ENCODE measurements at regions not wholly inside any gene's neighbourhood (a gene's known extent, or its start where the extent isn't known, plus 50 kb on each side); places are given as distances from the start of the nearest gene placed in this dataset.

DNA sequence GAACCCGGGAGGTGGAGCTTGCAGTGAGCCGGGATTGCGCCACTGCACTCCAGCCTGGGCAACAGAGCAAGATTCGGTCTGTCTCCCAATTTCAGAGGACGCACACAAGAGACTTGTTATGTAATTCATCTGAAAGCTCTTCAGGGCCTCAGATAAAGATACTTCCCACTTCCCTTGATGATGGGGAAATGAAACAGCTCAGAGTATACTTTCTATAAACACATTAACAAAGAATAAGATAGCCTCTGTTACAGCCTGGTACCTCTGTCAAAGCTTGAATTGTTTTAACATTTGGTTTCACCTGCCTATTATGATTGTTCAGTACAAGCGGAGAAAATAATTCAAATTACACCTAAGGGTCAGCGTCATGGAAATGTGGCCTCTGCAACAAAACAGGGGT lies 622.9 kb upstream of the ADGRL4 start:
- no peak for DNase-seq (ENCODE audit: low spot score)

DNA sequence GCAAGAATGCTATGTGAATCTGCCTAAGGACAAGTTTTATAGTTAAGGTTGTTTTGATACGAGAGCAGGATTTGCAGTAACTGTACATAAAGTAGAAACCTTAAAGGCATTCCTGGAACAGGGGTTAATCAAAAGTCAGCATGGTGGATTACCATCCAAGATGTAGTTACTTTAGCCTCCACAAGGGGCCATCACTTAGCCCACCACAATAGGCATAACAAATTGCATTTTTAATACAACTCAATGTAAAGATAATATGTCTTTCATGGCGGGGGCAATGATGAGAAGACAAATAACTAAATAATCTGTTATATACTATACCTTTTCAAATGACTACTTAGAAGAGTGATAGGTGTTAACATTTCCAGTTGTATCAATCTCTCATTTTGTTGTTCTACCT lies 611.2 kb upstream of the ADGRL4 start:
- DNase-seq (ENCODE audit: low spot score), result no peak

DNA sequence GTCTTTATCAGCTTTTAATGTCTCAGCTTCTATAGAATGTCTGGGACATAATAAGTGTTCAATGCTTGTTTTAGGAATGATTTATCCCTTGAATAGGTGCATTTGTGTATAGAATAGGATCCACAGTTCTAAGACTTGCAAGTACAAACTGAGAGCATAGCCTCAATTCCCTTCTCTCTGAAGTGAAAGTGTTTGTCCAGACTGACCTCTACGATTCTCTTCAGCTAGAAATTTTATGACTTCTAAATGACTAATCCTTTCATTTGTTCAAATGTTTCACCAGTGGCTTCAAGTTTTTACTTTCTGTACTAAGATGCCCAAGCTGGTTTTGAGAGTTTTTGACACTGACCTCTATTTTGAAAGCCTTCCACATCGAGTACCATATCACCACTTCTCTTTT lies 608.2 kb upstream of the ADGRL4 start:
- DNase-seq (ENCODE audit: low spot score), result no peak

DNA sequence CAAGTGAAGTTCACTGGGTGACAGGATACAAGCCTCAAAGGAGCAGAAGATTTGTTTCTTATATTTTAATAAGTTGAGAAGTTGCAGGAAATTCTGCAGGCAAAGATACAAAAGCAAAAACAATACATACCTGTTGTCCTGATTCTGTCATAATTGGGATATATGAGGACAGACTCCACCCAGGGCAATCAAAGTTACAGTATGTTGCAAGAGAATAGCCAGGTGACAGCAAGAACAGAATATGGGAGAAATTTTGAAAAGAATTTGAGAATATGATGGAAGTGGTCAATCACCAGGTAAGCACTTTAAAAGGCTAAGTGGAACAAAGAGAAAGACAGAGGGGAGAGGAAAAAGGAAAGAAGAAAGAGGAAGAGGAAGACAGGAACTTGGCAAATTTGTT lies 607.6 kb upstream of the ADGRL4 start:
- no peak for DNase-seq (ENCODE audit: low spot score)

GRCh38 chr1:79613046-79613445 lies 606.5 kb upstream of the ADGRL4 start:
- no peak for DNase-seq (ENCODE audit: low spot score)

GRCh38 chr1:79604490-79605198 lies 598.1 kb upstream of the ADGRL4 start:
- no peak for DNase-seq (ENCODE audit: low spot score)

GRCh38 chr1:79603843-79604242 lies 597.3 kb upstream of the ADGRL4 start:
- DNase-seq (ENCODE audit: low spot score), result peak; percentile 1

DNA sequence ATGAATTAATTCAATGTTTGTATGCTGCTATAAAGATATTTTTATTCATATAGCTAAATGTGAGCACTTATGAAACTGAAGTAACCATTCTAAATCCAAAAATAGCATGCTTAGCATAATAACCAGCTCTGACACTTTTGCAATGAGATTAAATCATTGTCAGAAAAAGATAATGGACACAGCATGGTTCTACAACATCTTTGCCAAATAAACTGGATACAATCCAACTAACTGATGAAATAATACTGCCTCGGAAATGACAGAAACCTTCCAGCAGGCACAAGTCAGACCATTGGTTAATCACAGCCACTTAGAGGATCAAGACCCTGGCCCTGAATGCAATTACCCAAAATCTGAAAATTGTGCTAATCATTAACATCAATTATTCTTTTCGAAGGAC lies 592.7 kb upstream of the ADGRL4 start:
- no peak for DNase-seq (ENCODE audit: low spot score)

DNA sequence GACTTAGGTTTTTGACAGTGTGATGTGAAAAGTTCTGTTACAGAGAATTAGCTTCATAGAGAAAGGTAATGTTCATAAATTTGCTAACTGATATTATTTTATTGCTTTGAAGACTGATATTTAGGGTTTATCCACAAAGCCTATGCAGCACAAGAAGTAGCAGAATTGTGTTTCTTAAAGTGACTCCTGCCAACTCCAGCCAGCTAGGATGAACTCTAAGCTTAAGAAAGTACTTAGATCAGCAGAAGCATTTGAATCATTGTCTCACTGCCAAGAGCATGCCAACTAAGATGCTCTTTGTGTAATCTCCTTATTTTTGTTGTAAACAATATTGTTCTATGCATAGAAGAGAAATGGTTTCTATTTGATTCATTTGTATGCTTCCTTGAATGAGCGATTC lies 589.4 kb upstream of the ADGRL4 start:
- DNase-seq (ENCODE audit: low spot score), result no peak

- no peak for DNase-seq (ENCODE audit: low spot score)
Observed at GRCh38 chr1:79594121-79594698, 587.7 kb upstream of the ADGRL4 start.

DNA sequence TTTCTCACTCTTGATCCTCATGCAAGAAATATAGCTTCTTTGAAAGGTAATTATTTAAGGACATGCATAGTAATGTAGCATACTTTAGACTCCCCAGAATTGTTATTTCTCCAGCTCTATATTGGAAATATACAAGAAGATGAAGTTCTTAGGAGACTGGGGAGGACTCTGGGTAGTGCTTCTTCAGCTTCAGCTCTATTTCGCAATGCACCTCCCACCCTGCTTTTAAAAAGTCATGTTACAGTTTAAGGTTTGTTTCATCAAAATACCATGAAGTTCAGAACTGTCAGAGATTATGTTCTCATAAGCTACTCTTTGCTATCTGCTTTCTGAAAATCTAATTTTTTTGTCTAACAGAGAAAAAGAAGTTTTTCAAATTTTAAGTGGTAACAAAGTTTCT lies 586.2 kb upstream of the ADGRL4 start:
- no peak for DNase-seq (ENCODE audit: low spot score)

- DNase-seq (ENCODE audit: low spot score), result no peak
Observed at GRCh38 chr1:79588719-79589118, 582.2 kb upstream of the ADGRL4 start.

- DNase-seq (ENCODE audit: low spot score), result no peak
Observed at GRCh38 chr1:79587229-79587628, 580.7 kb upstream of the ADGRL4 start.

DNA sequence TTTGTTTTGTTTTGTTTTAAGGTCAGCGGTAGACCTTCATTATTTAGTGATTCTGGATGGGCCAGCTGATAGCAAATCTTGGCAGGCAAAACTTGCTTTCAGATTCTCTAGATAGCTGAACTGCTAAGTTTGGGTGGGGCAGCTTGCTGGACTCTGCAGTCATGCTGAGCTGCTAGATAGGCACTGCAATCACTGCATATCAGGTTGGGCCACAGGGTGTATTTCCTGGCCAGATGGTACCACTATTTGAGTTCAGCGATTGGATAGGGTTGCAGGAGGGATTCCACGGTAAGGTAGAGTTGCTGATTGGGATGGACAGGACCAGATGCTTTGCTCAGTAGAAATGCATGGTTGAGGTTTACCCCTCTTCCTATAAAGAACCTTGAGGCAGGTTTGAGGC lies 579.3 kb upstream of the ADGRL4 start:
- DNase-seq (ENCODE audit: low spot score), result no peak

- no peak for DNase-seq (ENCODE audit: low spot score)
Observed at GRCh38 chr1:79575424-79575823, 568.9 kb upstream of the ADGRL4 start.

- DNase-seq (ENCODE audit: low spot score), result no peak
Observed at GRCh38 chr1:79568411-79568810, 561.9 kb upstream of the ADGRL4 start.

DNA sequence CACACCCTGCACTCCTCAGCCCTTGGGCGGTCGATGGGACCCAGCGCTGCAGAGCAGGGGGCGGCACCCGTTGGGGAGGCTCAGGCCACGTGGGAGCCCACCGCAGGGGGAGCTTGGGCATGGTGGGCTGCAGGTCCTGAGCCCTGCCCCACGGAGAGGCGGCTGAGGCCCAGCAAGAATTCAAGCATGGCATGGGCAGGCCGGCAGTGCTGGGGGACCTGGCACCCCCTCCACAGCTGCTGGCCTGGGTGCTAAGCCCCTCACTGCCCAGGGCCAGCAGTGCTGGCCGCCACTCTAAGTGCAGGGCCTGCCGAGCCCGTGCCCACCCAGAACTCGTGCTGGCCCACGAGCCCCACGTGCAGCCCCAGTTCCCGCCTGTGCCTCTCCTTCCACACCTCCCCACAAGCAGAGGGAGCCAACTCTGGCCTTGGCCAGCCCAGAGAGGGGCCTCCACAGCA lies 555.0 kb upstream of the ADGRL4 start:
- DNase-seq (ENCODE audit: low spot score), result no peak

DNA sequence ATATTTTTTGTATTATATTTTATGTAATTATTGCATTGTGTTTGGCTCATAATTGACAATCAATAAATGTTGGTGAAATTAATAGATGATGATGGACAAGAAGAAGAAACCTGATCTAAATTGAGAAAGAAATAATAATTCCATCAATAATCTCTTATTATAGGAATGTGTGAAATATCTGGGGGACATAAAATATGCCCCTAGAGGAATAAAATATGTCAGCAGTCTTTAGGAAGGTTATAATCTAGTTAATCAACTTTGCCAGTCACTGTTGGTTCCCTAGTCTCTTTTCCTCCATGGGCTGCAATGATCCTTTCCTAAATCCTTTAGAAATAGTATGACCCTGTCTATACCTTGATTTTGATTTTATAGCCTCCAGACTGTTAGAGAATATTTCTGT lies 549.7 kb upstream of the ADGRL4 start:
- DNase-seq (ENCODE audit: low spot score), result no peak

DNA sequence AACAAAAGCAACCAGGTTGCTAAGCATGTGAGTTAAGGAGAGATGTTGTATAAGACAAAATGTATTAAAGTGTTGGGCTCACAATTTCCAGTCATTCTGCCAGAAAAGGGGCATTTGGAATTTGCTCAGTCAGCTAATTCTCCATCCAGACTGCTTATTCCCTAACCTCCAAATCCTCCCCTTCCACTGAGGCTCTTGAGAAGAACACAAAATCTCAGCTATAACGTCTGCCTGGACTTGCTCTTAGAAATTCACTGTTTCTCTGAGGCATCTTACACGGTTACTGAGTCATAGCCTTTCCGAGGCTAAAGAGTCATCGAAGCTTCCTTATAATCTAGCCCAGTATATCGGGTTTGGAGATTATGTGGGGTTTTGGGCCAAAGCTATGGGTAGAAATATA lies 548.2 kb upstream of the ADGRL4 start:
- DNase-seq (ENCODE audit: low spot score), result no peak

DNA sequence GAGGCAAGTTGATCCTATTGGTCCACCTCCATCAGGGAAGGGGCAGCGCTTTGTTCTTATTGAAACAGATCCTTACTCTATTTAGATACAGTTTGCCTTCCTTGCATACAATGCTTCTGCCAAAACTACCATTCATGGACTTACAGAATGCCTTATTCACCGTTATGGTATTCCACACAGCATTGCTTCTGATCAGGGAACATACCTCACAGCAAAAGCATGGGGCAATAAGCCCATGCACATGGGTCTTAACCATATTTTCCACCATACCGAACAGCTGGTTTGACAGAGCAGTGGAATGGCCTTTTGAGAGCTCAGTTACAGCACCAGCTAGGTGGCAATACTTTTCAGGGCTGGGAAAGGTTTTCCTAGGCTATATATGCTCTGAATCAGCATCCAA lies 544.8 kb upstream of the ADGRL4 start:
- DNase-seq (ENCODE audit: low spot score), result no peak

DNA sequence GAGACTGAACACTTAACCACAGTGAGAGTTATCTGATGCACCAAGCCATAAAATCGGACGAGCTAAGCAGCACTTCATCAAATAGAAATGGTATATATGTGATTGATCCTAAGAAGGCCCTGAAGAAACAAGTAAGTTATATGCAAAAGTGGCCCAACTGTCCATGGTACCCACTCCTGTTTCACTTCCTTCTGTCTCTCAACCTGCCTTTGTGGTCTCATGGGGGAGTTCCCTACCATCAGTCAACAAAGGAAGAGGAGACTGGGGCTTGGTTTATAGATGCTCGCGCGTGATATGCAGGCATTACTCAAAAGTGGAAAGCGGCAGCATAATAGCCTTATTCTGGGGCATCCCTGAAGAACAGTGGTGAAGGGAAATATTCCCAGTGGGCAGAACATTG lies 543.9 kb upstream of the ADGRL4 start:
- DNase-seq (ENCODE audit: low spot score), result no peak

DNA sequence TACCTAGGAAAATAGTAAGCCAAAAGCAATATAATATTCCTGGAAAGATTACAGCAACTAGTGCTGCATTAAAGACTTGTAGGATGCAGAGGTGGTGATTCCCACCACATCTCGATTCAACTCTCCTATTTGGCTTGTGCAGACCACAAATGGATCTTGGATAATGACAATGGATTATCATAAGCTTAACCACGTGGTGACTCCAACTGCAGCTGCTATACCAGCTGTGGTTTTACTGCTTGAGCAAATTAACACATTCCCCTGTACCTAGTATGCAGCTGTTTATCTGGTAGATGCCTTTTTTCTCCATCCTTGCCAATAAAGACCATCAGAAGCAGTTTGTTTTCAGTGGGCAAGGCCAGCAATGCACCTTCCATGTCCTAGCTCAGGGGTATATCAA lies 542.7 kb upstream of the ADGRL4 start:
- no peak for DNase-seq (ENCODE audit: low spot score)

DNA sequence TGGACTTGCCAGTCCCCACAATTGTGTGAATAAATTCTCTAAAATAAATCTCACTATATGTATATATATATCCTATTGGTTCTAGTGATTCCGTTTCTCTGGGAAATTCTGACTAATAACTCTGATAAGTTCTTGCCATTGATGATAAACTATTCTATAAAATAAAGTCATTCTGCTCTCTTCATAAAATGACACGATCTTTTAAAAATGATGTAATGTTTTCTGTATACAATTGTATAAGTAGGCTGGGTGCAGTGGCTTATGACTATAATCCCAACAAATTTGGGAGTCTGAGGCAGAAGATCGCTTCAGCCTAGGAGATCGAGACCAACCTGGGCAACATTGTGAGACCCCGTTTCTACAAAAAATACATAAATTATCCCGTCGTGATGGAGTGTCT lies 541.0 kb upstream of the ADGRL4 start:
- DNase-seq (ENCODE audit: low spot score), result no peak

DNA sequence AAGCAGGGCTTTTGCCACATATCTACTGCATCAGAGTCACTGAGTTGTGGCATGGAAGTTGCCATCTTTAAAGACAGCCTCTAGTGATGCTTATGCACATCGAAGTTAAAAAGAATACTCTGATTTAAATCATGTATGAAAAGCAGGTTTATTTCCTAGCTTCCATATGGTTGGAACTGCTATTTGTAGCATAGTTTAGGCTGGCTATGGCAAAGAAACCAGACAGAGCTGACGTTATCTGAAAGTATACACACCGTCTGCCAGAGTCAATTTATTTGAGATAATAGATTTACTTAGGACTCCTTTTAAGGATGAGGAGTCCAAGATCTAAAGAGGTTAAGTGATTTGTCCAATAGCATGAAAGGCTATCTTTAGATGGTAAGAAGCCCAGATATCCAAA lies 536.9 kb upstream of the ADGRL4 start:
- no peak for DNase-seq (ENCODE audit: low spot score)
